Hematopoietic multipotent progenitor cell (in vitro differentiated cells): ENCODE measurements at regions not wholly inside any gene's neighbourhood (a gene's known extent, or its start where the extent isn't known, plus 50 kb on each side); places are given as distances from the start of the nearest gene placed in this dataset.
"Not testable (repeated sequence)": the region's sequence is repeated elsewhere in the genome, so short reads cannot be mapped to it uniquely, and the experiment has no call there.

Experiments used
- DNase-seq, 3 donors: peaks; one replicate each; pipeline ENCODE4 v3.0.0-alpha.2; 2011 to 2015; ENCODE audit warnings: low read depth in 2 of 3, low spot score in 2 of 3

GRCh38 chr4:65265526-65265925, 404.8 kb downstream of the EPHA5 start:
- DNase-seq, result no peak

DNA sequence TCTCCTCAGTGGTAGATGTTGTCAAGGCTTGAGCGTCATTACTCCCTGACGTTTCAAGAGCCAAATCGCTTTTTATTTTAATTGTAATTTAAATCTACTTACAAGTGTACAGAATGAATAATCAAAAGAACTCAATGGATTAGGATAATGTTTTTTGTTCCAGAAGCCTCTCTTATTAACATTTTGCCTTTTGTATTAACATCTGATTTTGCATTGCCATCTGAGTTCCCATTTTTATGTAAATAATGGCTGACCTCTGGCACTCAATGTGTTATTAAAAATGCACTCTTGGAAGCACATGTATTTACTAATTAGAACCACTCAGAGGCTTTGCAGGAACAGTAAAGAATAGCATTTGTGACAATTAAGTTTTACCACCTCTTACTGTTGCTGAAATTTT, 411.0 kb downstream of the EPHA5 start:
- no peak for DNase-seq

DNA sequence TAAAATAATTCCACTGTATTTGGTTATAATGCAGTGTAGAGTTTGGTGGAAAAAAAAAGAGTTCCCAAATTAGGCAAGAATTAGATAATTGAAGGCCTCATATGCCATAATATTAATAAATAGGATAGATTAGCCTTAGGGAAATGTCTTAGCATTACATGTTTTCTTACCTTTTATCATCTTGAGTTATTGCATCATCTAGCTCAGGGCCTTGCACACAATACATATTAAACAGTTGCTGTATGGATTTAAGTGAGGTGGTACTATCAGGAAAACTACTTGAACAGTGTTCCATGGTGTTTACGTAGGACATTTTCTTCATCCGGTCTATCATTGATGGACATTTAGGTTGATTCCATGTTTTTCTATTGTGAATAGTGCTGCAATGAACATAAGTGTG, 419.4 kb downstream of the EPHA5 start:
- no peak for DNase-seq

DNA sequence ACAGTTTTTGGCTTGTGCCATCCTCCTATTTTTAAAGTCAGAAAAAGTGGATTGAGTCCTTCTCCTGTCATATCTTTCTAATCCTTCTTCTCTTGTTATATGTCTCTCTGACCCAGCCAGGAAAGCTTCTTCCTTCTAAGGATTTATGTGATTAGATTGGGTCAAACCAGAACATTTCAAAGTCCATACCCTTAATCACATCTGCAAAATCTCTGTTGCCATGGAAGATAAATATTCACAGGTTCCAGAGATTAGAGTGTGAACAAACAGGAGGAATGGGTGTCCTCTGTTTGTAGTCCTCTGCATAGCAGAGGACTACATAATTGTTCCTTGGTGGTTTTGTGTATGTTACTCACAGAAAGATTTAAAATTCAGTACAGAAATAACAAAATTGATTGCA, 421.2 kb downstream of the EPHA5 start:
- DNase-seq, result no peak

DNA sequence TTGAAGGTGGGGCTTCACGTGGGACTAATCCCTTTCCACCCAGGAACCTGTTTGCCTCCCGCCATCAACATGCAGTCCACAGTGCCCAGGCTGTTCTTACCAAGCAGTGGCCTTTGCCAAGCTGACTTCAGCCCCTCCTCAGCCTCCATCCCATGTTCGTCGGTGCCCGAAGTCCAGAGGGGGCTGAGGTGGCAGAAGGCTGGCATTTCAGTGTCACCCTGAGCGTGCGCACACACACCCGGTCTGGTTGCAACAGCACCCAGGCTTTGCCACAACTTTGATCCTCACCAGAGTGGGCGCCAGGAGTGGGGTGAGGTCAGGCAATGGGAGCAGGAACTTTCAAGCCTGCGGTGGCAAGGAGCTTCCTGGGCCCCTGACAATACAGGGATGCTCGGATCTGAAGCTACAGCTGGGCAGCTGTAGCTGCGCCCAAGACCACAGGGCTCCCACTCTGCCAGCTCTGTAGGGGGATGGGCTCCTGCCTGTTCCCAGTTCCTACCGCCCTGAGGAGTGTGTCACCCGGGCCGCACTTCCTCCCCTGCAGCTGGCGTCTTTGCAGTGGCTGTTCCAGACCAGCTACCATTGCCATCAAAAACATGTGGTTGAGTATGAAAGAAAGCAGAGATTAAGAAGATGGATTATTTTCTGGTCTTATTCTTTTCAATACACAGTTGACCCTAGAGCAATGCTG, 428.0 kb downstream of the EPHA5 start:
- no peak for DNase-seq

- no peak for DNase-seq
Observed at GRCh38 chr4:65241257-65241997, 428.9 kb downstream of the EPHA5 start.

- no peak for DNase-seq
Observed at GRCh38 chr4:65234061-65234460, 436.2 kb downstream of the EPHA5 start.

DNA sequence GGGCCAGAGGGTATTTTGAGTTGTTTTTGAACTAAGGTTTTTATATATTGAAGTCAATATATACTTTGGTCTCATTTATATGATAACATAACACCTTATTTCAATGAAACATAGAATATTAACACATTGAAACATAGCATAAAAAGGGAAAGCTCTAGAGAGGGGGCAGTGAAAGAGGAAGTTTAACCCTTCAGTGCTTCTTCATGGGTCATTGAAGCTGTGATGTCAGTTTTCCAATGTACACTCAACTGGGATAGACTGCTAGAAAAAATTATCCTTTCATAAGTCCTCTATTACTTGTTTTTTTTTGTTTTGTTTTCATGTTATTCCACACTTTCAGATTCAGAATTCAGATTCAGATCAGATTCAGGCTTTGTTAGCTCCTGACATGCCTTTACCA, 442.7 kb downstream of the EPHA5 start:
- no peak for DNase-seq

DNA sequence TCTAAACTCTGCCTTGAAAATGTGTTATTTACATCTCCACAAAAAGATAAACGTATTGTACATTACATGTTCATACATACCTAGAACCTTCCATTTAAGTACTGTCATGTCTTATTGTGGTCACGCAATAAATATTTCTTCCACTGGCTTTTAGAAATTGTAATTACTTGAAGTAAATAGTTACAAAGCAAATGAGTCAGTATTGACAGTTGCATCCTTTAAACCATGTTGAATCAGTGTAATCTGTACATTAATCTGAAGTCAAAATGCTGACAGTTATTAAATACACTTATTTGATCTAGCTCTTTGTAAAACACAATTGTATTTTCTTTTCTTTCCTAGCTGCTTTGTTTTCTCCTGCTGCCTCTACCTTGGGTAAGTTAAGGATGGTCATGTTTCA, 446.7 kb downstream of the EPHA5 start:
- DNase-seq, result no peak

DNA sequence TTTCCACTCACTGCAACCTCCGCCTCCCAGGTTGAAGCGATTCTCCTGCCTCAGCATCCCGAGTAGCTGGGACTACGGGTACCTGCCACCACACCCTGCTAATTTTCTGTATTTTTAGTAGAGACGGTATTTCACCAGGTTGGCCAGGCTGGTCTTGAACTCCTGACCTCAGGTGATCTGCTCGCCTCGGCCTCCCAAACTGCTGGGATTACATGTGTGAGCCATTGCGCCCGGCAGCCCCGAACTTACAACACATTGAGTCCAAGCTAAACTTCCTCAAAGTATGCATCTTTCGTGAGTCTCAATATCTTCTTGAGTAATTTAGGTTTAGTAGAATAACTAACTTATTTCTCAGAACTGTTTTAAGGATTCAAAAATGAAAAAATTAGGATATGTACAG, 447.2 kb downstream of the EPHA5 start:
- DNase-seq, result not testable (repeated sequence)

- DNase-seq, result no peak
Observed at GRCh38 chr4:65217179-65217578, 453.1 kb downstream of the EPHA5 start.

DNA sequence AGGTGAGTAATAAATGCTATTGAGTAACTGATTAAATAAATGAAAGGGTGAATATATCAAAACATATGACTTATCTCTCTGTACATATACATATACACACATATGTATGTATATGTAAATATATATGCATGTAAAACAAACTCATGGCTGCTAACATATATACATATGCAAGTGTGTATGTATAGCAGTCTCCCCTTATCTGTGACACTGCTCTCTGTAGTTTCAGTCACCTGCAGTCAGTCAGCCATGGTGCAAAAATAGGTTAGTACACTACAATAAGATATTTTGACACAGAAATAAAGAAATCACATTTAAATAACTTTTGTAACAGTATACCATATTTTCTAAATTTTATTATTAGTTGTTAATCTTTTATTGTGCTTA, 467.4 kb downstream of the EPHA5 start:
- no peak for DNase-seq

DNA sequence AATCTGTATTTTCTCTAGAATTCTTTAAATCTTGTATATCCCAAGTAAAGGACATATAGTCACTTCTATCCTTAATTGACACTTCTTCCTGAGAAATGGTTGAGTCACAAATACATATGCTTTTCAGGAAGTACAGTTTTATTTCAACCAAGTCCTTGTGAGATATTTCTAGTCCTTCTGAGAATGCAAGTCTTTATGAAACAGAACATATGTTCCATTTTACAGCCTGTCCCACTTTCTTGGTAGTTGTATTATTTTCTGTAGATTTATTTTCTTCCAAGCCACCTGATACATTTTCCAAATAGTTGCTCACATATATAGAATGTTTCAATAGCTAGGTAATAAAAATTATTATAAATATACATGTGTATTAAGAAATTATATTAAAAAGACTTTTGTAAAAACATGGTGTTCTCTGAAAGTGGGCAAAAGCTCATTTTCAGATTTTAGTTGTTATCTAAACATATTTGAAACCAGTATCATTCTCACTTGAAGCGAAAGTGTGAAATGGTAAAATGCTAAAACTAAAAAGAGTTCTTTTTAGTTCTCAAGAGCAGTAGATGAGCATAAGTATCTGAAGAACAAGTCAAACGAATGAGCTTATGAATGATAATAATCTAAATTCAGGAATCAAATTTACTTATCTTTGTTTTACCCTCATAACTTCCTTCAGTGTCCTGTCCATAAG, 468.0 kb downstream of the EPHA5 start:
- DNase-seq, result no peak

DNA sequence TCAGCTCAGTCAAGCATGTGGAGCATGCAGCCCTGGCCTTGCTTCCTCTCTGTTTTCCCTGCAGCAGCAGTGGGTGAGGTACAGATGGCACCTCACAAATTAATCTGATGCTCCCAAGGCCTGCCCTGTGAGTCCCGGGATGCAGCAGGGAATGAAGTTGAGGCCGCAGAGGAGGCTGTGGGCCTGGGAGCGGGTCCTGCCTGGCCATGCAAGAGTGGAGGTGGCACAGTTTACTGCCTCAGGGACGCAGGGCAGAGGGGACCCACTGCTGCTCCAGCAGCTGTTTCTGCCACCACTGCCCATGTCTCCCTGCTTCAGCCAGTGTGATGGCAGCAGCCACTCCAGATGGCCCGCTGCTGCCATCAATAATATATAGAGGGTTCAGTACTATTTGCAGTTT, 474.6 kb downstream of the EPHA5 start:
- DNase-seq, result no peak

- no peak for DNase-seq
Observed at GRCh38 chr4:65195002-65195401, 475.3 kb downstream of the EPHA5 start.

- DNase-seq, result no peak
Observed at GRCh38 chr4:65193985-65194384, 476.3 kb downstream of the EPHA5 start.

DNA sequence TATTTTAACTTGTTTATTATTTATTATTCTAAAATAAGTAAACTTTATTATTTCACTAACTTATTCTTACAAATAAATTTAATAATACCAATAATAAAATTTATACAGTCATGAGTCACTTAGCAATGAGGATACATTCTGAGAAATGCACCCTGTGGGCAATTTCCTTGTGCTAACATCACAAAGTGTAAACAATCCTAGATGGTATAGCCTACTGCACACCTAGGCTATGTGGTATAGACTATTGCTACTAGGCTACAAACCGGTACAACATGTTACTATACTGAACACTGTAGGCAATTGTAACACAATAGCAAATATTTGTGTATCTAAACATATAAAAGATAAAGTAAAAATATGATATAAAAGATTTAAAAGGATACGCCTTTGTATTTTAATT, 479.5 kb downstream of the EPHA5 start:
- DNase-seq, result no peak

DNA sequence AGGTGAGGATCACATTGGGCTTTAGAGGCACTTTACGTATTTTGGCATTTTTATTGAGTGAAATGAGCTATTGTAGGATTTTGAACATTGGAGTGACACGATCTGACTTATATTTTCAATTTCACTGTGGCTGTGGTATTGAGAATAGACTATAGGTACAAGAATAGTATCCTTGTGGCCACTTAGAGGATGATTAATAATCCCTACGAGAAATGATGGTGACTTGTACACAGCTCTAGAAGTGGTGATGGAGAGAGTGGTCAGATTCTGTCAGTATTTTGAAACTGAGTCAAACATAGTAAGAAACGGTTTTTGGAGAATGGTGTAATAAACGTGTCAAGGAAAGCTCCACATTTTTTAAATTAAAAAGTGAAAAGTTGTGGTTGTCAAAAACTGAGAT, 494.7 kb downstream of the EPHA5 start:
- no peak for DNase-seq

DNA sequence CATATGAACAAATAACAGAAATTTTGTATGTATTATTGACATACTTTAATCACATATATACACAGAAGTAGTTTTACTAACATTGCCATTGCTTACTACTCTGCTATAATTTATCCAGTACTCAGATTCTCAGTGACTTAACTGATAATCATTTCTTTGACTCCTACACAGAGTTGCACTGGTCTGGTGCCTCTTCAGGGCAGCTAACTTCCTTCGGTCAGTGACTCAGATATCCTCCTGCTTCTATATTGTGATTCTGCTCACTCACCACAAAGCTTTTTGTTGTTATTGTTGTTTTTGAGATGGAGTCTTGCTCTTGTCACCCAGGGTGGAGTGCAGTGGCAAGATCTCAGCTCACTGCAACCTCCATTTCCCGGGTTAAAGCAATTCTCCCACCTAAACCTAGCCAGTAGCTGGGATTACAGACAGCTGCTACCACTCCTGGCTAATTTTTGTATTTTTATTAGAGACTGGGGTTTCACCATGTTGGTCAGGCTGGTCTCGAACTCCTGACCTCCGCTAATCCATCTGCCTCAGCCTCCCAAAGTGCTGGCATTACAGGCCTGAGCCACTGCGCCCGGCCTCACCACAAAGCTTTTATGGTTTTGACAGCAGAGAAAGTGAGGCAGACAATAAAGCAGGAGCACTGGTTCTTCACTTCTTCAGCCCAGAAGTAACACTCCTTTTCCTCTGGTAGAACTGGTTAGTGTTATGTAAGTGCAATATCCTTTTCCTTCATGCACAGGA, 499.3 kb downstream of the EPHA5 start:
- no peak for DNase-seq

DNA sequence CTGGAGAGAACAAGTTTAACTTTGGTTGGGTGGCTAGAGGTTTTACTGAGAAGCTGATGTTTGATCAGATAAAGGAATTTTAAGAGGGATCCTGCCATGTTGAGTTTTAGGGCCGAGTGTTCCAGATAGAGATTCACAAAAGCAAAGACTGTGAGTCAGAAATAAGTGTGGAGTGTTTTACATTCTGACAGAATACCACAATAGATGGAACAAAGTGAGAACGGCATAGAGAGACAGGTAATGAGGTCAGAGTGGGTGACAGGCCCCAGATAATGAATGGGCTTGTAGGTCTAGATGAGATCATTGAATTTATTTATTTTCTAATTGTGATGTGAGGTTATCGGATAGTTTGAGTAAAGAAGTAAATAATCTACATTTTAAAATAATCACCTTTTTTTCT, 502.6 kb downstream of the EPHA5 start:
- no peak for DNase-seq

DNA sequence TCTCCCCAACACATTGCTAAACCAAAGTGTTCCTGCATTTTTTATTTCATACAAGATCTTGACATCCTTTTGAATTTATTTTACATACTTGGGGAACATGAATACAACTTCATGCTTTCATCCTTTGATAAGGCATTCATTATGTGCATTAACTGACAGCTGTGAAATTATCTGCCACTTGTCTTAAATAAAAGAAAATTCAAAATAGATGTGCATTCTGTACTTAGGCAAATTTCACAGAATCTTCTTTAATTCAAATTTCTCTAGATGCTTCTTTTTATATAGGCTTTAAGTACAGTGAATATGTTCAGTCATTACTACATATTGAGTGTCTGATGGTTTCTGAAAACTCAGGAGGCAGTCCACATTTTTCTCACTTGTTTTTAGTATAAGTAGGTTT, 518.1 kb downstream of the EPHA5 start:
- no peak for DNase-seq
